Left ventricle myocardium inferior (tissue), 1 donor: ENCODE measurements at regions not wholly inside any gene's neighbourhood (a gene's known extent, or its start where the extent isn't known, plus 50 kb on each side); places are given as distances from the start of the nearest gene placed in this dataset.
"Not testable (repeated sequence)": the region's sequence is repeated elsewhere in the genome, so short reads cannot be mapped to it uniquely, and the experiment has no call there.

Source experiments
- DNase-seq: peaks from one replicate; pipeline ENCODE4 v3.0.0-alpha.2; 2020
- H3K27ac ChIP-seq: fragments of 200-600 bp; replicated peaks from 2 replicates; pipeline ENCODE4 v1.8.0; 2021
- H3K27me3 ChIP-seq: fragments of 200-600 bp; 2 replicates; pipeline ENCODE4 v1.8.0; 2021; ENCODE audit warnings: low read depth
- H3K36me3 ChIP-seq: fragments of 200-600 bp; 2 replicates; pipeline ENCODE4 v1.8.0; 2021
- H3K4me1 ChIP-seq: fragments of 200-600 bp; 2 replicates; pipeline ENCODE4 v1.8.0; 2021
- H3K4me3 ChIP-seq: fragments of 200-600 bp; 2 replicates; pipeline ENCODE4 v1.8.0; 2021; ENCODE audit warnings: mild to moderate bottlenecking, moderate library complexity
- H3K9me3 ChIP-seq: fragments of 200-600 bp; replicated peaks from 2 replicates; pipeline ENCODE4 v1.8.0; 2021
- intact Hi-C: fragments of 100-400 bp; cut with micrococcal nuclease; formaldehyde crosslinking; loops from one replicate; pipeline ENCODE4 v1.11.0; 2022
- donor health status: DM: no; HTN: yes; CAD: no; lungs with severe emphysema.

- H3K9me3 ChIP-seq, intact Hi-C loops, H3K27ac ChIP-seq, DNase-seq, H3K27me3 ChIP-seq, H3K4me3 ChIP-seq, H3K4me1 ChIP-seq: not testable (repeated sequence)
- H3K36me3 ChIP-seq, result peaks cover 41% of the 10 kb centered on the region
These were observed 93.2 kb downstream of the FOXD4L6 start for GRCh38 chr9:41035276-41035675.

GRCh38 chr9:41034699-41035197 is 93.7 kb downstream of the FOXD4L6 start:
- H3K27ac ChIP-seq, intact Hi-C loops, H3K4me1 ChIP-seq, H3K9me3 ChIP-seq, H3K27me3 ChIP-seq, DNase-seq, H3K4me3 ChIP-seq: not testable (repeated sequence)
- peaks cover 36% of the 10 kb centered on the region for H3K36me3 ChIP-seq

- DNase-seq, H3K4me3 ChIP-seq, intact Hi-C loops, H3K27me3 ChIP-seq, H3K27ac ChIP-seq, H3K9me3 ChIP-seq, H3K4me1 ChIP-seq: not testable (repeated sequence)
- H3K36me3 ChIP-seq, result peaks cover 34% of the 10 kb centered on the region
These were observed 94.6 kb downstream of the FOXD4L6 start for GRCh38 chr9:41033877-41034276.

- H3K27ac ChIP-seq, DNase-seq, H3K4me1 ChIP-seq, H3K27me3 ChIP-seq, H3K4me3 ChIP-seq, H3K9me3 ChIP-seq, intact Hi-C loops: not testable (repeated sequence)
- H3K36me3 ChIP-seq, result peaks cover 39% of the 10 kb centered on the region
These were observed 95.1 kb downstream of the FOXD4L6 start for GRCh38 chr9:41033360-41033759.

- H3K27me3 ChIP-seq, intact Hi-C loops, DNase-seq: not testable (repeated sequence)
These were observed 101.4 kb downstream of the FOXD4L6 start for GRCh38 chr9:41026912-41027676.

GRCh38 chr9:41022365-41022764 is 106.1 kb downstream of the FOXD4L6 start:
- H3K4me3 ChIP-seq, H3K4me1 ChIP-seq, H3K27me3 ChIP-seq, H3K27ac ChIP-seq, H3K9me3 ChIP-seq, DNase-seq, intact Hi-C loops: not testable (repeated sequence)
- peaks cover 23% of the 10 kb centered on the region for H3K36me3 ChIP-seq

More at GRCh38 chr9:41026912-41027676, 101.4 kb downstream of the FOXD4L6 start:
- not testable (repeated sequence) for H3K27ac ChIP-seq, H3K9me3 ChIP-seq, H3K4me1 ChIP-seq, H3K4me3 ChIP-seq
- H3K36me3 ChIP-seq, result peaks cover 26% of the 10 kb centered on the region

- intact Hi-C loops, DNase-seq: not testable (repeated sequence)
- peaks cover 32% of the 10 kb centered on the region for H3K36me3 ChIP-seq
These were observed 108.5 kb downstream of the FOXD4L6 start for GRCh38 chr9:41019858-41020562.

GRCh38 chr9:41018948-41019347 is 109.5 kb downstream of the FOXD4L6 start:
- H3K27ac ChIP-seq, intact Hi-C loops, H3K4me3 ChIP-seq, H3K9me3 ChIP-seq, H3K27me3 ChIP-seq, DNase-seq, H3K4me1 ChIP-seq: not testable (repeated sequence)
- peaks cover 22% of the 10 kb centered on the region for H3K36me3 ChIP-seq

More at GRCh38 chr9:41019858-41020562, 108.5 kb downstream of the FOXD4L6 start:
- H3K4me1 ChIP-seq, H3K4me3 ChIP-seq, H3K9me3 ChIP-seq, H3K27me3 ChIP-seq: not testable (repeated sequence)
- H3K27ac ChIP-seq, result peak overlapping the region; percentile 1

GRCh38 chr9:41016699-41017098 is 111.8 kb downstream of the FOXD4L6 start:
- H3K4me1 ChIP-seq, DNase-seq, H3K9me3 ChIP-seq, intact Hi-C loops, H3K27ac ChIP-seq, H3K4me3 ChIP-seq, H3K27me3 ChIP-seq: not testable (repeated sequence)
- H3K36me3 ChIP-seq, result peaks cover 31% of the 10 kb centered on the region

- intact Hi-C loops, H3K9me3 ChIP-seq, DNase-seq, H3K27me3 ChIP-seq, H3K27ac ChIP-seq, H3K4me3 ChIP-seq: not testable (repeated sequence)
- H3K36me3 ChIP-seq, result peaks cover 18% of the 10 kb centered on the region
- peaks cover 33% of the 10 kb centered on the region for H3K4me1 ChIP-seq
These were observed 128.4 kb downstream of the FOXD4L6 start for GRCh38 chr9:40999952-41000700.

GRCh38 chr9:40995490-40995889 is 133.0 kb downstream of the FOXD4L6 start:
- Histone ChIP-seq H3K36me3 (peaks cover 18% of the 10 kb centered on the region), H3K4me1 (peaks cover 75% of the 10 kb centered on the region)
- intact Hi-C loops, H3K27me3 ChIP-seq, H3K9me3 ChIP-seq, DNase-seq, H3K27ac ChIP-seq, H3K4me3 ChIP-seq: not testable (repeated sequence)

- Histone ChIP-seq H3K4me1 (peaks cover 76% of the 10 kb centered on the region), H3K36me3 (peaks cover 13% of the 10 kb centered on the region), H3K4me3 (peak overlapping the region; percentile 80)
- intact Hi-C loops, H3K27ac ChIP-seq, H3K27me3 ChIP-seq, H3K9me3 ChIP-seq, DNase-seq: not testable (repeated sequence)
These were observed 134.6 kb downstream of the FOXD4L6 start for GRCh38 chr9:40993842-40994241.

- Histone ChIP-seq H3K36me3 (peaks cover 12% of the 10 kb centered on the region), H3K4me3 (peak overlapping the region; percentile 80), H3K4me1 (peaks cover 74% of the 10 kb centered on the region)
- H3K27me3 ChIP-seq, H3K9me3 ChIP-seq, DNase-seq, intact Hi-C loops, H3K27ac ChIP-seq: not testable (repeated sequence)
These were observed 135.1 kb downstream of the FOXD4L6 start for GRCh38 chr9:40993375-40993774.
